ENCODE measurements at regions not wholly inside any gene's neighbourhood (a gene's known extent, or its start where the extent isn't known, plus 50 kb on each side); places are given as distances from the start of the nearest gene placed in this dataset.

GRCh38 chr12:12017135-12017581, 53.6 kb upstream of the BCL2L14 start:
- Mint-ChIP-seq H3K27me3 (ENCODE audit: insufficient read depth, unreplicated experiment) (no peaks in the 10 kb centered on the region), H3K27ac (ENCODE audit: low read depth, unreplicated experiment) (no peak overlapping the region), H3K36me3 (ENCODE audit: insufficient read depth, unreplicated experiment) (no peaks in the 10 kb centered on the region), H3K9me3 (ENCODE audit: unreplicated experiment) (no peaks in the 10 kb centered on the region), H3K4me1 (ENCODE audit: insufficient read depth, unreplicated experiment) (peaks cover 16% of the 10 kb centered on the region), H3K4me3 (ENCODE audit: unreplicated experiment) (no peak overlapping the region)
- POLR2A ChIA-PET, result interaction anchor here (0.6 kb wide), 1 partner anchor 22 kb away, joined by 3 read pairs; no protein-coding TSS in a partner anchor
- intact Hi-C loops (cut with micrococcal nuclease), result no loop called here
- DNase-seq (ENCODE audit: unreplicated experiment), result peak; percentile 16
- CTCF ChIA-PET, result interaction anchor here (0.6 to 1.3 kb wide), 2 partner anchors 17 to 77 kb away, joined by 3 read pairs; no protein-coding TSS in a partner anchor
- no peak for TF ChIP-seq CTCF (IDR thresholded peaks at IDR 0.05; ENCODE audit: unreplicated experiment)
- no TSS peak for BruUV-seq (replicated peaks)

- no peak for DNase-seq (ENCODE audit: unreplicated experiment)
- no peaks in the 10 kb centered on the region for H3K36me3 Mint-ChIP-seq (ENCODE audit: insufficient read depth, unreplicated experiment)
- H3K27me3 Mint-ChIP-seq (ENCODE audit: insufficient read depth, unreplicated experiment), result no peaks in the 10 kb centered on the region
- TF ChIP-seq CTCF (IDR thresholded peaks at IDR 0.05; ENCODE audit: unreplicated experiment), result no peak
- ChIA-PET CTCF (interaction anchor here (1.3 kb wide), 1 partner anchor 17 kb away, joined by 3 read pairs; no protein-coding TSS in a partner anchor), POLR2A (interaction anchor here (0.7 kb wide), 1 partner anchor 15 kb away, joined by 3 read pairs; no protein-coding TSS in a partner anchor)
- H3K4me3 Mint-ChIP-seq (ENCODE audit: unreplicated experiment), result no peak overlapping the region
- peak overlapping the region; percentile 59 for H3K27ac Mint-ChIP-seq (ENCODE audit: low read depth, unreplicated experiment)
- H3K4me1 Mint-ChIP-seq (ENCODE audit: insufficient read depth, unreplicated experiment), result peaks cover 16% of the 10 kb centered on the region
- intact Hi-C loops (cut with micrococcal nuclease), result no loop called here
- BruUV-seq (replicated peaks), result no TSS peak
- no peaks in the 10 kb centered on the region for H3K9me3 Mint-ChIP-seq (ENCODE audit: unreplicated experiment)
Measured at GRCh38 chr12:12017798-12018197, 52.9 kb upstream of the BCL2L14 start.

- TF ChIP-seq CTCF (IDR thresholded peaks at IDR 0.05; ENCODE audit: unreplicated experiment), result no peak
- Mint-ChIP-seq H3K4me1 (ENCODE audit: insufficient read depth, unreplicated experiment) (peaks cover 16% of the 10 kb centered on the region), H3K9me3 (ENCODE audit: unreplicated experiment) (no peaks in the 10 kb centered on the region), H3K27ac (ENCODE audit: low read depth, unreplicated experiment) (peak overlapping the region; percentile 59), H3K36me3 (ENCODE audit: insufficient read depth, unreplicated experiment) (no peaks in the 10 kb centered on the region), H3K27me3 (ENCODE audit: insufficient read depth, unreplicated experiment) (no peaks in the 10 kb centered on the region), H3K4me3 (ENCODE audit: unreplicated experiment) (no peak overlapping the region)
- CTCF ChIA-PET, result no interaction called here
- POLR2A ChIA-PET, result interaction anchor here (0.7 kb wide), 1 partner anchor 14 kb away, joined by 3 read pairs; no protein-coding TSS in a partner anchor
- no TSS peak for BruUV-seq (replicated peaks)
- intact Hi-C loops (cut with micrococcal nuclease), result no loop called here
- DNase-seq (ENCODE audit: unreplicated experiment), result peak; percentile 94
Measured at GRCh38 chr12:12018454-12018853, 52.3 kb upstream of the BCL2L14 start.

- CTCF ChIA-PET, result interaction anchor here (3.1 kb wide), 1 partner anchor 13 kb away, joined by 9 read pairs; no protein-coding TSS in a partner anchor
- intact Hi-C loops (cut with micrococcal nuclease), result no loop called here
- no TSS peak for BruUV-seq (replicated peaks)
- Mint-ChIP-seq H3K27ac (ENCODE audit: low read depth, unreplicated experiment) (no peak overlapping the region), H3K36me3 (ENCODE audit: insufficient read depth, unreplicated experiment) (no peaks in the 10 kb centered on the region), H3K4me1 (ENCODE audit: insufficient read depth, unreplicated experiment) (peaks cover 16% of the 10 kb centered on the region), H3K27me3 (ENCODE audit: insufficient read depth, unreplicated experiment) (no peaks in the 10 kb centered on the region), H3K4me3 (ENCODE audit: unreplicated experiment) (no peak overlapping the region), H3K9me3 (ENCODE audit: unreplicated experiment) (no peaks in the 10 kb centered on the region)
- POLR2A ChIA-PET, result no interaction called here
- TF ChIP-seq CTCF (IDR thresholded peaks at IDR 0.05; ENCODE audit: unreplicated experiment), result no peak
- peak; percentile 81 for DNase-seq (ENCODE audit: unreplicated experiment)
Measured at GRCh38 chr12:12019881-12020280, 50.9 kb upstream of the BCL2L14 start.
